ENCODE measurements at regions not wholly inside any gene's neighbourhood (a gene's known extent, or its start where the extent isn't known, plus 50 kb on each side); places are given as distances from the start of the nearest gene placed in this dataset.

- Histone ChIP-seq H3K36me3 (ENCODE audit: insufficient read depth in 1 of 2, low read depth in 1 of 2) (no peaks in the 10 kb centered on the region), H3K27me3 (ENCODE audit: insufficient read depth in 3 of 3, low read length in 2 of 3) (peaks cover 0 to 3% (median 0%) of the 10 kb centered on the region in 3 donors), H3K27ac (no peak overlapping the region), H3K4me1 (no peaks in the 10 kb centered on the region), H3K4me3 (no peak overlapping the region), H3K9me3 (no peaks in the 10 kb centered on the region)
- intact Hi-C loops (cut with DNase I) = no loop called here
- no peak for TF ChIP-seq CTCF (IDR thresholded peaks at IDR 0.05)
- ATAC-seq (no peak), DNase-seq (no peak)
- WGBS, 3 donors = 71 to 86% (median 83%) methylated on average over 1 of the region's 1 CpG
These were observed 87.9 kb upstream of the TMEM106B start for GRCh38 chr7:12123172-12123571.

DNA sequence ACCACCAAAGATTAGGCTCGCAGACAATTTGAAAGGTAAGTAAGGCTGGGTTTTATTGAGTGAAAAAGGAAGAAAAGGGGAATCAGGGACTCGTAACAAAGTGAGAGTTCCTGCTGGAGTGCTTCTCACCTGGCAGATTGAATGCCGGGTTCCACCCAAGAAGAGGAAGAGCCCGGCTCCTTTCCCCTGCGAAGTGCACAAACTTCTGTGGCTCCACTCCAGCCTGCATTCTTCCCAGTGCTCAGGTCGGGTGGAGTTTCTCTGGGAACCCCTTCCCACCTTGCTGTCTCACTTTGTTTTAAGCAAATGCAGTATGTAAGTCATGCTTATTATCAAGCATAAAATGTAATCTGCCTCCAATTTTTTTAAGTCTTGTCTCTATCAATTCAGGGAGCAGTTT is 87.1 kb upstream of the TMEM106B start:
- TF ChIP-seq CTCF (IDR thresholded peaks at IDR 0.05) = no peak
- intact Hi-C loops (cut with DNase I) = no loop called here
- Histone ChIP-seq H3K9me3 (no peaks in the 10 kb centered on the region), H3K27me3 (ENCODE audit: insufficient read depth in 3 of 3, low read length in 2 of 3) (no peaks in the 10 kb centered on the region), H3K27ac (no peak overlapping the region), H3K36me3 (ENCODE audit: insufficient read depth in 1 of 2, low read depth in 1 of 2) (no peaks in the 10 kb centered on the region), H3K4me3 (no peak overlapping the region), H3K4me1 (no peaks in the 10 kb centered on the region)
- 53 to 59% (median 57%) methylated on average over 6 of the region's 6 CpGs for WGBS, 3 donors
- DNase-seq = no peak
- ATAC-seq = no peak

GRCh38 chr7:12127455-12127854 is 83.6 kb upstream of the TMEM106B start:
- DNase-seq (no peak), ATAC-seq (no peak)
- Histone ChIP-seq H3K4me3 (no peak overlapping the region), H3K27ac (no peak overlapping the region), H3K9me3 (no peaks in the 10 kb centered on the region), H3K27me3 (ENCODE audit: insufficient read depth in 3 of 3, low read length in 2 of 3) (no peaks in the 10 kb centered on the region), H3K36me3 (ENCODE audit: insufficient read depth in 1 of 2, low read depth in 1 of 2) (no peaks in the 10 kb centered on the region), H3K4me1 (no peaks in the 10 kb centered on the region)
- no peak for TF ChIP-seq CTCF (IDR thresholded peaks at IDR 0.05)
- intact Hi-C loops (cut with DNase I) = no loop called here

DNA sequence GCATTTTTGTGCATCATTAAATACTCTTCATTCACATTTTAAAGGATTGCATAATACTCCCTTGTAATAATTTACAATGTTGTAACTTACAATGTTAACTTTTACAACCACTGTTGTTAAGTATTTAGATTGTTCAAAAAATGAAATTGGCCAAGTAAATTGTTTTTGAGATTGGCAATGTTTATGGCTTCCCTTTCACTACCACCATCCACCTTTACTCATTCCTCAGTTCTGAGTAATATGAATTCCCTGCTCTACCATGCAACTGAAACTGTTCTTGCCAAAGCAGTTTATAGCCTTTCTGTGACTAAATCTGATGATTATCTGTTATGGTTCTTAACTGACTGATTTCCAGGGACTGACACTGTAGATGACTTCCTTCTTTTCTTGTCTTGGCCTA is 80.5 kb upstream of the TMEM106B start:
- ATAC-seq = no peak
- no peaks in the 10 kb centered on the region for H3K4me1 ChIP-seq
- intact Hi-C loops (cut with DNase I) = no loop called here
- H3K27ac ChIP-seq = no peak overlapping the region
- TF ChIP-seq CTCF (IDR thresholded peaks at IDR 0.05) = no peak
- no peaks in the 10 kb centered on the region for H3K27me3 ChIP-seq (ENCODE audit: insufficient read depth in 3 of 3, low read length in 2 of 3)
- no peak overlapping the region for H3K4me3 ChIP-seq
- DNase-seq = no peak
- no peaks in the 10 kb centered on the region for H3K36me3 ChIP-seq (ENCODE audit: insufficient read depth in 1 of 2, low read depth in 1 of 2)
- no peaks in the 10 kb centered on the region for H3K9me3 ChIP-seq

GRCh38 chr7:12131122-12131521 is 80.0 kb upstream of the TMEM106B start:
- DNase-seq = no peak
- no peaks in the 10 kb centered on the region for H3K9me3 ChIP-seq
- H3K4me3 ChIP-seq = no peak overlapping the region
- H3K27ac ChIP-seq = no peak overlapping the region
- no peak for ATAC-seq
- no peaks in the 10 kb centered on the region for H3K27me3 ChIP-seq (ENCODE audit: insufficient read depth in 3 of 3, low read length in 2 of 3)
- no peaks in the 10 kb centered on the region for H3K4me1 ChIP-seq
- intact Hi-C loops (cut with DNase I) = no loop called here
- no peaks in the 10 kb centered on the region for H3K36me3 ChIP-seq (ENCODE audit: insufficient read depth in 1 of 2, low read depth in 1 of 2)
- no peak for TF ChIP-seq CTCF (IDR thresholded peaks at IDR 0.05)

All from psoas muscle (tissue), 7 donors.